Natural killer cell treated with Interleukin-12 subunit alpha and Interleukin-12 subunit beta and Interleukin-15 and Interleukin-18, amount 100 ng/mL, for 72 hours (primary cell): ENCODE measurements at regions not wholly inside any gene's neighbourhood (a gene's known extent, or its start where the extent isn't known, plus 50 kb on each side); places are given as distances from the start of the nearest gene placed in this dataset.

ENCODE experiments used
- ATAC-seq, 2 donors: fragments of 150-1000 bp; cut with Tn5 transposase in 1 of 2; sonication (Bioruptor Pico), chemical (Tn5 transposase) in 1 of 2; 2 replicates each; pipeline ENCODE4 v1.10.0; 2021
- DNase-seq: peaks from one replicate; pipeline ENCODE4 v3.0.0; 2022; ENCODE audit warnings: low spot score
- H3K27ac Mint-ChIP-seq, 2 donors: 1 replicate in 1 of 2; 2 replicates in 1 of 2; pipeline ENCODE4 v1.8.0; 2022; ENCODE audit warnings: mixed read lengths in 2 of 2, mild to moderate bottlenecking in 1 of 2, moderate library complexity in 1 of 2
- H3K27me3 Mint-ChIP-seq, 2 donors: 1 replicate in 1 of 2; 2 replicates in 1 of 2; pipeline ENCODE4 v1.8.0; 2022; ENCODE audit warnings: mixed read lengths in 2 of 2
- H3K36me3 Mint-ChIP-seq: one replicate; pipeline ENCODE4 v1.8.0; 2022; ENCODE audit warnings: mixed read lengths
- H3K4me1 Mint-ChIP-seq, 2 donors: 1 replicate in 1 of 2; 2 replicates in 1 of 2; pipeline ENCODE4 v1.8.0; 2022; ENCODE audit warnings: low read depth in 2 of 2, mixed read lengths in 2 of 2, mild to moderate bottlenecking in 1 of 2
- H3K4me3 Mint-ChIP-seq: one replicate; pipeline ENCODE4 v1.8.0; 2022; ENCODE audit warnings: mixed read lengths
- H3K9me3 Mint-ChIP-seq: 2 replicates; pipeline ENCODE4 v1.8.0; 2022; ENCODE audit warnings: mixed read lengths

DNA sequence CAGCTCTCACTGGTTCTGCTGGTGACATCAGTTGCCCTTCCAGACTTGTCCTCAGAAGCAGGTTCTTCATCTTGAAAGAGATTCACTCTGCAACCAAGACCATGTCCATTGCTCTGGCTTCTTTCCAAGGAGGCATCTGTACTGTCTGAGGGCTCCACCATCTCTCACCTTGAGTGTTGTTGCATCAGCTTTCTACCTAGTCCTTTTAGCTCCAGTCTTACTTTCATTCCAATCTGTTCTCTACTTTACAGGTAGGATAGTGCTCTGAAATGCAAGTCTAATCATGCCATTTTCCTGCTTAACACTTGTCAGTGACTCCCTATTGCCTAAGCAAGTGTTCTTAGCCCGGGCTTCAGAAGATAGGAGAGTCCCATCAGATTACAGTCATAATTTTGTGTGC lies 117.7 kb downstream of the EN1 start:
- DNase-seq (no peak), ATAC-seq (no peak)
- Mint-ChIP-seq H3K36me3 (no peaks in the 10 kb centered on the region), H3K27ac (no peak overlapping the region), H3K4me1 (no peaks in the 10 kb centered on the region), H3K9me3 (peaks cover 8% of the 10 kb centered on the region), H3K4me3 (no peak overlapping the region), H3K27me3 (peaks cover 5 to 39% of the 10 kb centered on the region in 2 donors)

DNA sequence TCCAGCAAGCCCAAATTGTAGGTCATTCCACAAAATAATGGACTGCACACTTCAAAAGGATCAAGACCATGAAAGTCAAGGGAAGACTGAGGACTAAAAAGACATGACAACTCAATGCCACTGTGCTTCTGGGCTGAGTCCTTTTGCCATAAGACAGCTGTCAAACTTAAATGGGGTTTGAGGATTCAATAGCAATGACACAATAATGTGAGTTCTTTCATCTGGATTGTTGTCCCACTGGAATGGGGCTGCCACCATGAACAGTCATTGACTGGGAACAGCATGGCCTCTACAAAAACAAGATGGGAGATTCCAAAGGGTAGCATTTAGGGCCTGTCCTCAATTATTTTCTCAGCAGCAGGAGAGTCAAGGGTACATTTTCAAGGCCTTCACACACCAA lies 118.5 kb downstream of the EN1 start:
- DNase-seq (no peak), ATAC-seq (no peak)
- no peak overlapping the region for H3K27ac Mint-ChIP-seq
- peaks cover 8% of the 10 kb centered on the region for H3K9me3 Mint-ChIP-seq
- peaks cover 5 to 39% of the 10 kb centered on the region in 2 donors for H3K27me3 Mint-ChIP-seq
- H3K36me3 Mint-ChIP-seq = no peaks in the 10 kb centered on the region
- no peaks in the 10 kb centered on the region for H3K4me1 Mint-ChIP-seq
- no peak overlapping the region for H3K4me3 Mint-ChIP-seq

DNA sequence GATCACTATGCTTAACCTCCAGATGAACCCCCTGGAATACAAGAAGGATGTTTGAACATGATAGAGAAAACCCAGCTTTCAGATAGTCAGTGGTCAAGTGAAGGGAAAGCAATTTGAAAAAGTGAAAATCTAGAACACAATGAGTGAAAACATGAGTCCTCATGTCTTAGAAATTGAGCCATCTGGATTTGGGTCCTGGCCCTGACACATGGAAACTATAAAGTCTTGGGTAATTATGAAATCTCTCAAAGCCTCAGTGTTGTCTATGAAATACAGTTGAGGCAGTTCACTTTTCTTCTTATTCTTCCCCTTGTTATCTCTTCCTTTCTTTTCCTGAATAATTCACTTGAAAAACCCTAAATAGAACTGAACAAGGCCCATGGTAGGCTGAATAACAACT lies 120.6 kb downstream of the EN1 start:
- H3K9me3 Mint-ChIP-seq = peaks cover 10% of the 10 kb centered on the region
- no peaks in the 10 kb centered on the region for H3K4me1 Mint-ChIP-seq
- H3K27ac Mint-ChIP-seq = no peak overlapping the region
- no peak for DNase-seq
- peaks cover 5 to 34% of the 10 kb centered on the region in 2 donors for H3K27me3 Mint-ChIP-seq
- H3K36me3 Mint-ChIP-seq = no peaks in the 10 kb centered on the region
- no peak for ATAC-seq
- no peak overlapping the region for H3K4me3 Mint-ChIP-seq

DNA sequence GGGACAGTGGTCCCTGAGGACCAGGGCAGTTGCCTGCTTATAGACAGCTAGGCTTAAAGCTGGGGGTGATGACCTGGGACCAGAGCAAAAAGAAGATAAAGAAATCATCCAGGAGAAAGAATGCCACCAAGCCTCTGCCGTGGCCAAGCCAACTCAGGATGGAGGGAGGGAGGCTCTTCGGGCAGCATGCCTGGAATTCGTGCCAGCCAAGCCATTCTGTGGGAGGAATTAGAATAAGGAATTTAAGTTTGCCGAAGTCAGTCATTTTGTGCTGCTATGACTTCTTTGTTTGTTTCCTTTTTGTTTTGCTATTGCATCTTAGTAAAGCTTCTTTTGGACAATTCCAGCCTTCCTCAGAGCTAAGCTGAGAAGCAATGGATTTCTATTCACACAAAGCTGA lies 124.1 kb downstream of the EN1 start:
- ATAC-seq (no peak), DNase-seq (no peak)
- Mint-ChIP-seq H3K27ac (no peak overlapping the region), H3K36me3 (no peaks in the 10 kb centered on the region), H3K4me3 (no peak overlapping the region), H3K9me3 (peaks cover 6% of the 10 kb centered on the region), H3K27me3 (peaks cover 5 to 21% of the 10 kb centered on the region in 2 donors), H3K4me1 (no peaks in the 10 kb centered on the region)

DNA sequence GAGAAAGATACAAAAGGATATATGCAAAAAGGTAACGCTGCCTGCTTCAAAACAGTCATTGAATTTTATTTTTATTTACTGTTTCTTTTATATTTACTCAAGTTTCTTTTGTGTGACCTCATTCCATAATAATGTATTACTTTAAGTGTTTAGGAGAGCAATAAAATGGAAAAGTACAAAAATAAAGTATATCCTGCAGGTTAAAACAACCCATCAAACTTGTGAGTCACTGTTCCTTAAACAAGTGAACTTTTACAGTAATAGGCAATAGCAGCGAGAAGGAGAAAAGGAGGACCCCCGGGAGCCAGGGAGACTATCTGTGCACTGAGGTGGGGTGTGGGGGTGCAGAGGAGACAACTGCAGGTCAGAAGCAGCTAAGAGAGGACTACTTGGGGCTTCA lies 124.5 kb downstream of the EN1 start:
- Mint-ChIP-seq H3K27ac (no peak overlapping the region), H3K36me3 (no peaks in the 10 kb centered on the region), H3K27me3 (peaks cover 5 to 25% of the 10 kb centered on the region in 2 donors), H3K4me1 (no peaks in the 10 kb centered on the region), H3K9me3 (peaks cover 6% of the 10 kb centered on the region), H3K4me3 (no peak overlapping the region)
- DNase-seq = no peak
- no peak for ATAC-seq

DNA sequence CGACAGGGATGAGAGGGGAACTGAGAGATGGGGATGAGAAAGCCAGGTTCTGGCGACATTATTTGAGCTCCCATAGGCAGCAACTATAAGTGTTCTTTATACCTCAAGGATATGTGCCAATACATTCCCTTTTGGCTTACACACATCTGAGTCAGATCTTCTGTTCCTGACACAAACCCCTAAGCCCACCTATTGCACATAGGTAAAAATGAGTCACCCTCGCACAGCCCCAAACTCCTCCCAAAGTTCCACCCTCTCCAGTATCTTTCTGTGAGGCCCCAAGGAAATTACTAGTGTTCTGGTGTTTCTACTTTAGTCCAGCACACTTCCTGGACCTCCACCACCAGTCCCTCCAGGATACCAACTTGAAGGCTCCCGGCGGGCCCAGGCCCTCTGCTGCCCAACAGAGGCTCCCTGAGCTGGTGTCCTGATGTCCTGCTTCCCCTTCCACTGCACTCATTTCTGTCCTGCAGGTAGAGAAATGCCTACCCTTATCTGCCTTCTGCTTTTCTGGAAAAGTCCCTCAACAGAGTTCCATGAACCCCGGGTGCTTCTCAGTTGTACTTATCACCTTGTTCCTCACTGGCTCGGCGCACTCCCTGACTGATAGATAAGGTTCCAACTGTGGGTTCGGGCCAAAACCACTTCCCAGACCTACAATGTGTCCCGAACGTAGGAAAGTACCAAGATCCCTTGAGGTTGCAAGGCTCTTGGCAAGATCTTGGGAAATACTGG lies 125.5 kb downstream of the EN1 start:
- ATAC-seq = no peak
- H3K9me3 Mint-ChIP-seq = peaks cover 6% of the 10 kb centered on the region
- H3K27ac Mint-ChIP-seq = no peak overlapping the region
- no peak overlapping the region for H3K4me3 Mint-ChIP-seq
- no peaks in the 10 kb centered on the region for H3K36me3 Mint-ChIP-seq
- H3K27me3 Mint-ChIP-seq = peaks cover 3 to 24% of the 10 kb centered on the region in 2 donors
- DNase-seq = no peak
- H3K4me1 Mint-ChIP-seq = no peaks in the 10 kb centered on the region

DNA sequence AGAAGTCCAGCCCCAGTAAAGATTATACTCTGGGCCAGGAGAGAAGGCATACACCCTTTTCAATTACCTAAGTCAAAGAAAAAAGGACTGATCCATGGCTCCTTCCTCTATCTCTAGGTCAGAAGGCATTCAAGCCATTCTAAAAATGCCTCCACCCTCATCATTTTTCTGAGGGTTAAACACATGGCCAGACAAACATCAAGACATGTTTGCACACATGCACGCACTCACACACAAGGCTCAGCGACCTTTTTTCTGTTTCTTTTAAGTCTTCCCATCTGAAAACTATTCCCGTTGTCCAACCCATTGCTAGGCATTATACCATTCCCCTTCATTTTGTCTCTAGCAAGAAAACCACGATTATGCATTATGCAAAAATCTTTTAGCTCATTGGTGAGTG lies 126.6 kb downstream of the EN1 start:
- peaks cover 3 to 15% of the 10 kb centered on the region in 2 donors for H3K27me3 Mint-ChIP-seq
- no peaks in the 10 kb centered on the region for H3K4me1 Mint-ChIP-seq
- H3K36me3 Mint-ChIP-seq = no peaks in the 10 kb centered on the region
- no peak overlapping the region for H3K4me3 Mint-ChIP-seq
- ATAC-seq (no peak), DNase-seq (no peak)
- H3K9me3 Mint-ChIP-seq = peaks cover 6% of the 10 kb centered on the region
- H3K27ac Mint-ChIP-seq = no peak overlapping the region

DNA sequence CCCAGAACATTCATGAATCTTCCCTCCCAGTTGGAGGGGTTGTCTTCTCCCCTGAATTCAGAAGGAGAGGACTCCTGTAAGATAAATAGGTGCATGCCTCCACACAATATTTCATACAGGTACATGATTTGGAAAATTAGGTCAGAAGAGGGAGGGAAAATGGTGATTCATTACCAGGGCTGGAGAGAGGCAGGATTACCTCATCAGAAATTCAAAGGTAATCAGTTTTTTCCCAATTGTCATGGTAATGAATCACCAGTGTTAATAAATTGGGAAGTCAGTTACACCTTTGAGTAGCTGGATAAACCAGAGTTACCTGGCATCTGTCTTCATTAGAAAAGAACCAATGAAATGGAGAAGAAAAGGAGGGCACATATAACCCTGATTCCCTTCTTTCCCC lies 128.5 kb downstream of the EN1 start:
- no peaks in the 10 kb centered on the region for H3K4me1 Mint-ChIP-seq

DNA sequence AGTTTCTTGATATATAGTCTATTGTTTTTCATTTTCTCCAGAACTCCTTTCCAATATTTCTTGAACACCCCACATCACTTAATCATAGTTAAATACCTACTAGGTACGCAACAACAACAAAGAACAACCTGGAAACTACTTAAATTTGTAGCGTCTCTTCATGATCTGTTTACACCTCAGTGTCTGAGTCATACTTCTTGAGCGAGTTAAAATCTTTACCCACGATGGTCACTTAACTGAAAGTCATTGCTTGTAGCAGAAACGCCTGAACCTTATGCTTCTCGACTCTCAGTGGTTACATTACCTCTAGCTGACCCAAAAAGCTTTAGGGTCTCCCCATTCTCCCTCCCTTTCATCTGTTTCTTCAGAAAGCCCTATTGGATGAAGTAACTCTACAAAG lies 131.3 kb downstream of the EN1 start:
- peaks cover 0 to 15% of the 10 kb centered on the region in 2 donors for H3K27me3 Mint-ChIP-seq
- H3K9me3 Mint-ChIP-seq = no peaks in the 10 kb centered on the region
- H3K4me3 Mint-ChIP-seq = no peak overlapping the region
- ATAC-seq (no peak), DNase-seq (no peak)
- H3K4me1 Mint-ChIP-seq = no peaks in the 10 kb centered on the region
- H3K36me3 Mint-ChIP-seq = no peaks in the 10 kb centered on the region
- H3K27ac Mint-ChIP-seq = no peak overlapping the region

More for the DNA sequence above, 128.5 kb downstream of the EN1 start:
- no peak overlapping the region for H3K27ac Mint-ChIP-seq
- no peak for DNase-seq
- peaks cover 2% of the 10 kb centered on the region for H3K9me3 Mint-ChIP-seq
- ATAC-seq = no peak
- H3K36me3 Mint-ChIP-seq = no peaks in the 10 kb centered on the region
- peaks cover 0 to 8% of the 10 kb centered on the region in 2 donors for H3K27me3 Mint-ChIP-seq
- H3K4me3 Mint-ChIP-seq = no peak overlapping the region

DNA sequence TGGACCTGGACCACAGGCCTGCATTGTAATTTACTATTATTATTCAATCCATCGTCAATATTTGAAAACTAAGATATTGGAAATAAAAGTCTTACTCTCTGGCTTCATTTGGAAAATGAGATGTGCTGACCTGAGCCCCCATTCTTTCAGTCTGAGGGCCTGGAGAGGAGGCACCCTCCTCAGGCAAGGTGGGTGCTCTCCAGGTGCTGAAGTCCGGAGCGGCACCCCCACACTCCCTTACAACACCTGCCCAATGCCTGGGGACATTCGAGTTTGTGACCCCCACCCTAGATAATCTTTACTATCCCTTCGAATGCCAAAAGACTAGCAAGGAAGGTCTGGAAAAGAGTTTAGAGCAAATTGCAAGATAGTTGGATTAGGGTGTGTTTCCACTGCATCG lies 133.3 kb downstream of the EN1 start:
- ATAC-seq = no peak
- Mint-ChIP-seq H3K27me3 (peaks cover 0 to 26% of the 10 kb centered on the region in 2 donors), H3K27ac (no peak overlapping the region), H3K36me3 (no peaks in the 10 kb centered on the region), H3K4me3 (no peak overlapping the region), H3K4me1 (no peaks in the 10 kb centered on the region), H3K9me3 (peaks cover 3% of the 10 kb centered on the region)
- no peak for DNase-seq

DNA sequence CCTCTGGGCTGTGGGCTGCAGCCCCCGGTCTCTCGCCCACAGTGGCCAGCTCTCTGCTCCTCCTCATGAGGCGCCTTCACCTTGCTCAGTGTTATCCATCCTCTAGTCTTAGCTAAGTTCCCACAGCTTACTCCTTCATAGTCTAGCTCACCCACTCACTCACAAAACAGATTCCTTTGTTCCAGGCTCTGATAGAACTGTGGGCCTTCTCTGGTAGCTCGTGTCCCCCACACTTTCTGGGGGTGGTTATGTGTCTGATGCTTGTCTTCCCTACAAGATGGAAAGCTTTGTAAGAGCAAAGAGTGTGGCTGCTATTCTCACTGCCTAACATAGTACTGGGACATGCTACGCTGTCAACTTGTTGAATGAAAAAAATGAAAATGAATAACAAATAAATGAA lies 135.8 kb downstream of the EN1 start:
- H3K9me3 Mint-ChIP-seq = peaks cover 3% of the 10 kb centered on the region
- peaks cover 0 to 18% of the 10 kb centered on the region in 2 donors for H3K27me3 Mint-ChIP-seq
- no peak for DNase-seq
- H3K27ac Mint-ChIP-seq = no peak overlapping the region
- no peaks in the 10 kb centered on the region for H3K4me1 Mint-ChIP-seq
- ATAC-seq = no peak
- H3K4me3 Mint-ChIP-seq = no peak overlapping the region
- no peaks in the 10 kb centered on the region for H3K36me3 Mint-ChIP-seq

DNA sequence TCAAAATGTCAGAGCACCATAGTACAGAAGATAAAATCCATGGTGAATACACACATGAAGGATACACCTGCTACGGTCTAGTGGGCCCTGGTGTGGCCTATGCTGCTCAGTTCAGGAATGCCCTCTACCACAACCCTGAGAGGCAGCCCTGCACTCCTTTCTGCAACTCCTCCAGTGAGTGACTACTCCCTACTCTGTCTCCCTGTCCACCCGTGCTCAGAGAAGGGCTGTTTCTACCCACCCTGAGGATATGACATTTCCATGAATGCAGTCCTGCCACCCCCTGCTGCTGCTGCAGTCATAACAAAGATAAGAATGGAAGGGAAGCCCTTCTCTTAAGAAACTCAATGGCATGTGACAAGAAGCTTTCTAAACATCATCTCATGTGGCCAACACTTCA lies 137.0 kb downstream of the EN1 start:
- H3K4me1 Mint-ChIP-seq = no peaks in the 10 kb centered on the region
- H3K27me3 Mint-ChIP-seq = peaks cover 3 to 24% of the 10 kb centered on the region in 2 donors
- H3K27ac Mint-ChIP-seq = no peak overlapping the region
- H3K36me3 Mint-ChIP-seq = no peaks in the 10 kb centered on the region
- no peak overlapping the region for H3K4me3 Mint-ChIP-seq
- ATAC-seq (no peak), DNase-seq (no peak)
- peaks cover 3% of the 10 kb centered on the region for H3K9me3 Mint-ChIP-seq

DNA sequence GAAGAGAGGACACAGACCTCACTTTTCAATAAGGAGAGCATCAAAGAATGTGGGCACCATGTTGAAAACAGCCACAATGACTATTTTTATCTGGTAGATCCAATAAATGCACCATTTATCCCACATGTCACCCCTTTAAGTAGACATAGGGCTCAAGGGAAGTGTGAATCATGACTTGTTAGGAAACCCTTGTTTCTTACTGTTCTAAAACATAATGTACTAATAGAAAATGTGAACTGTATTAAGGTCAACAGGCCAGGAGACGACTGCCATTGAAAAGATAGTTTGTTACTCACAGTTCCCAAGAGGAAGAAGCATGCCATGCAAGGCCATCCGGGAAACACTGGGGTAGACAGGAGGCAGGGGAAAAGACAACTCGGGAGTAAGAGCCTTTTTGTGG lies 137.7 kb downstream of the EN1 start:
- Mint-ChIP-seq H3K4me3 (no peak overlapping the region), H3K27ac (no peak overlapping the region), H3K36me3 (no peaks in the 10 kb centered on the region), H3K27me3 (peaks cover 5 to 31% of the 10 kb centered on the region in 2 donors), H3K4me1 (no peaks in the 10 kb centered on the region), H3K9me3 (peaks cover 3% of the 10 kb centered on the region)
- no peak for ATAC-seq
- no peak for DNase-seq

DNA sequence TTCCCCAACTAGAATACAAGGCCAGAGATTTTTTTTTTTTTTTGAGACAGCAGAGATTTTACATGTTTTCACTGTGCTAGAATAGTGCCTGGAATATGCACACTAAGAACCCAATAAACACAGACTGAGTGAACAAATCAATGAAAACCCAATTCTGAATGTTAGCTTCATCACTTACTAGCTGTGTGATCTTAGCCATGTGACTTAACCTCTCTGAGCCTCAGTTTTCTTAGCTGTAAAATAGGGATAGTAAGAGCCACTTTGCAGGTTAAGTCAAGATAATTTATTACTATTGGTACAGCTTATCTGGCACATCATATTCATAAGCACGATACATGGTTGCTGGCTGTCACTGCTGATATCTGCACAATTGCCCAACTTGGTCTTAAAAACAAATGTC lies 140.6 kb downstream of the EN1 start:
- Mint-ChIP-seq H3K27ac (no peak overlapping the region), H3K27me3 (peaks cover 5 to 32% of the 10 kb centered on the region in 2 donors), H3K4me3 (no peak overlapping the region), H3K9me3 (peaks cover 3% of the 10 kb centered on the region), H3K4me1 (no peaks in the 10 kb centered on the region), H3K36me3 (no peaks in the 10 kb centered on the region)
- ATAC-seq = no peak
- DNase-seq = no peak

DNA sequence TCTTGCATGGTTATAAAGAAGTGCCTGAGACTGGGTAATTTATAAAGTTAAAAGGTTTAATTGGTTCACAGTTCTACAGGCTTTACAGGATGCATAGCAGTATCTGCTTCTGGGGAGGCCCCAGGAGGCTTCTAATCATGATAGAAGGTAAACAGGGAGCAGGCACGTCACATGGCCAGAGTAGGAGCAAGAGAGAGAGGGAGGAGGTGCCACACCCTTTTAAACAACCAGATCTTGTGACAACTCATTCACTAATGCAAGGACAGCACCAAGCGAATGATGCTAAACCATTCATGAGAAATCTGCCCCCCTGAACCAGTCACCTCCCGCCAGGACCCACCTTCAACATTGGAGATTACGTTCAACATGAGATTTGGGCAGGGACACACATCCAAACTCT lies 141.1 kb downstream of the EN1 start:
- H3K27ac Mint-ChIP-seq = no peak overlapping the region
- H3K36me3 Mint-ChIP-seq = no peaks in the 10 kb centered on the region
- DNase-seq = no peak
- peaks cover 5 to 27% of the 10 kb centered on the region in 2 donors for H3K27me3 Mint-ChIP-seq
- H3K4me1 Mint-ChIP-seq = no peaks in the 10 kb centered on the region
- H3K4me3 Mint-ChIP-seq = no peak overlapping the region
- no peak for ATAC-seq
- H3K9me3 Mint-ChIP-seq = peaks cover 3% of the 10 kb centered on the region
